NCI-H1694 treated with DMSO at 0.1 percent for 48 hours (cell line): ENCODE measurements at regions not wholly inside any gene's neighbourhood (a gene's known extent, or its start where the extent isn't known, plus 50 kb on each side); places are given as distances from the start of the nearest gene placed in this dataset.
"Not testable (repeated sequence)": the region's sequence is repeated elsewhere in the genome, so short reads cannot be mapped to it uniquely, and the experiment has no call there.

ENCODE experiments used
- DNase-seq: peaks from one replicate; lab custom pipeline; 2025; lab: John Stamatoyannopoulos, UW

- no peak for DNase-seq
Observed at GRCh38 chr6:88456221-88456859, 290.2 kb upstream of the CNR1 start.

GRCh38 chr6:88455317-88455716 is 289.2 kb upstream of the CNR1 start:
- no peak for DNase-seq

- DNase-seq, result no peak
Observed at GRCh38 chr6:88454658-88455057, 288.5 kb upstream of the CNR1 start.

- DNase-seq, result no peak
Observed at GRCh38 chr6:88449770-88450169, 283.6 kb upstream of the CNR1 start.

- DNase-seq, result no peak
Observed at GRCh38 chr6:88445188-88445965, 279.2 kb upstream of the CNR1 start.

GRCh38 chr6:88443554-88443953 is 277.4 kb upstream of the CNR1 start:
- DNase-seq, result no peak

- no peak for DNase-seq
Observed at GRCh38 chr6:88442737-88443136, 276.6 kb upstream of the CNR1 start.

GRCh38 chr6:88441346-88441745 is 275.2 kb upstream of the CNR1 start:
- DNase-seq, result no peak

GRCh38 chr6:88428068-88428467 is 261.9 kb upstream of the CNR1 start:
- DNase-seq, result no peak

GRCh38 chr6:88426005-88426404 is 259.9 kb upstream of the CNR1 start:
- no peak for DNase-seq

- DNase-seq, result no peak
Observed at GRCh38 chr6:88422831-88423230, 256.7 kb upstream of the CNR1 start.

- DNase-seq, result not testable (repeated sequence)
Observed at GRCh38 chr6:88420967-88421488, 254.9 kb upstream of the CNR1 start.

- DNase-seq, result not testable (repeated sequence)
Observed at GRCh38 chr6:88418921-88419810, 253.0 kb upstream of the CNR1 start.

GRCh38 chr6:88417361-88417760 is 251.2 kb upstream of the CNR1 start:
- not testable (repeated sequence) for DNase-seq

- DNase-seq, result no peak
Observed at GRCh38 chr6:88413459-88413858, 247.3 kb upstream of the CNR1 start.

GRCh38 chr6:88408355-88408754 is 242.2 kb upstream of the CNR1 start:
- DNase-seq, result not testable (repeated sequence)

GRCh38 chr6:88406674-88407073 is 240.5 kb upstream of the CNR1 start:
- not testable (repeated sequence) for DNase-seq

- DNase-seq, result no peak
Observed at GRCh38 chr6:88403486-88403885, 237.3 kb upstream of the CNR1 start.

- no peak for DNase-seq
Observed at GRCh38 chr6:88402909-88403308, 236.8 kb upstream of the CNR1 start.

- DNase-seq, result not testable (repeated sequence)
Observed at GRCh38 chr6:88390998-88391397, 224.9 kb upstream of the CNR1 start.

GRCh38 chr6:88388589-88388988 is 222.4 kb upstream of the CNR1 start:
- no peak for DNase-seq

- no peak for DNase-seq
Observed at GRCh38 chr6:88386167-88386566, 220.0 kb upstream of the CNR1 start.
